ENCODE measurements at regions not wholly inside any gene's neighbourhood (a gene's known extent, or its start where the extent isn't known, plus 50 kb on each side); places are given as distances from the start of the nearest gene placed in this dataset.

GRCh38 chr5:31113666-31114350 is 79.7 kb upstream of the CDH6 start:
- no peaks in the 10 kb centered on the region for H3K4me1 Mint-ChIP-seq
- no peak overlapping the region for H3K27ac Mint-ChIP-seq
- no peak overlapping the region for H3K4me3 Mint-ChIP-seq
- H3K27me3 Mint-ChIP-seq: no peaks in the 10 kb centered on the region
- H3K36me3 Mint-ChIP-seq: no peaks in the 10 kb centered on the region
- POLR2A ChIA-PET: no interaction called here
- no peak for DNase-seq
- ATAC-seq: no peak
- peaks cover 0 to 23% (median 2%) of the 10 kb centered on the region in 9 donors for H3K9me3 Mint-ChIP-seq

GRCh38 chr5:31113101-31113500 is 80.4 kb upstream of the CDH6 start:
- Mint-ChIP-seq H3K36me3 (no peaks in the 10 kb centered on the region), H3K27me3 (no peaks in the 10 kb centered on the region), H3K4me1 (no peaks in the 10 kb centered on the region), H3K9me3 (peaks cover 0 to 23% (median 4%) of the 10 kb centered on the region in 9 donors), H3K27ac (no peak overlapping the region), H3K4me3 (no peak overlapping the region)
- no peak for DNase-seq
- no peak for ATAC-seq
- POLR2A ChIA-PET: no interaction called here

- no peak overlapping the region for H3K4me3 Mint-ChIP-seq
- no peak overlapping the region for H3K27ac Mint-ChIP-seq
- DNase-seq (no peak), ATAC-seq (no peak)
- no peaks in the 10 kb centered on the region for H3K4me1 Mint-ChIP-seq
- no peaks in the 10 kb centered on the region for H3K27me3 Mint-ChIP-seq
- H3K36me3 Mint-ChIP-seq: no peaks in the 10 kb centered on the region
- POLR2A ChIA-PET: no interaction called here
- peaks cover 0 to 12% (median 4%) of the 10 kb centered on the region in 9 donors for H3K9me3 Mint-ChIP-seq
These were observed 86.4 kb upstream of the CDH6 start for GRCh38 chr5:31107091-31107518.

GRCh38 chr5:31106691-31107090 is 86.8 kb upstream of the CDH6 start:
- POLR2A ChIA-PET: no interaction called here
- no peak overlapping the region for H3K27ac Mint-ChIP-seq
- H3K36me3 Mint-ChIP-seq: no peaks in the 10 kb centered on the region
- H3K27me3 Mint-ChIP-seq: no peaks in the 10 kb centered on the region
- peaks cover 0 to 9% (median 4%) of the 10 kb centered on the region in 9 donors for H3K9me3 Mint-ChIP-seq
- H3K4me3 Mint-ChIP-seq: no peak overlapping the region
- no peaks in the 10 kb centered on the region for H3K4me1 Mint-ChIP-seq
- no peak for ATAC-seq
- no peak for DNase-seq

GRCh38 chr5:31106278-31106677 is 87.2 kb upstream of the CDH6 start:
- H3K4me3 Mint-ChIP-seq: no peak overlapping the region
- H3K36me3 Mint-ChIP-seq: no peaks in the 10 kb centered on the region
- DNase-seq: no peak
- H3K27ac Mint-ChIP-seq: no peak overlapping the region
- H3K9me3 Mint-ChIP-seq: peaks cover 0 to 9% (median 4%) of the 10 kb centered on the region in 9 donors
- no peaks in the 10 kb centered on the region for H3K4me1 Mint-ChIP-seq
- no peak for ATAC-seq
- H3K27me3 Mint-ChIP-seq: no peaks in the 10 kb centered on the region
- POLR2A ChIA-PET: no interaction called here

GRCh38 chr5:31104775-31105174 is 88.7 kb upstream of the CDH6 start:
- ATAC-seq (no peak), DNase-seq (no peak)
- Mint-ChIP-seq H3K36me3 (no peaks in the 10 kb centered on the region), H3K27me3 (no peaks in the 10 kb centered on the region), H3K4me3 (no peak overlapping the region), H3K9me3 (peaks cover 0 to 9% (median 1%) of the 10 kb centered on the region in 9 donors), H3K27ac (no peak overlapping the region), H3K4me1 (no peaks in the 10 kb centered on the region)
- POLR2A ChIA-PET: no interaction called here

GRCh38 chr5:31100781-31101310 is 92.6 kb upstream of the CDH6 start:
- Mint-ChIP-seq H3K27me3 (no peaks in the 10 kb centered on the region), H3K27ac (no peak overlapping the region), H3K9me3 (peaks cover 0 to 3% (median 0%) of the 10 kb centered on the region in 9 donors), H3K36me3 (no peaks in the 10 kb centered on the region), H3K4me3 (no peak overlapping the region), H3K4me1 (no peaks in the 10 kb centered on the region)
- DNase-seq: no peak
- POLR2A ChIA-PET: no interaction called here
- ATAC-seq: no peak

- Mint-ChIP-seq H3K9me3 (peaks cover 0 to 3% (median 0%) of the 10 kb centered on the region in 9 donors), H3K27ac (no peak overlapping the region), H3K36me3 (no peaks in the 10 kb centered on the region), H3K27me3 (no peaks in the 10 kb centered on the region), H3K4me3 (no peak overlapping the region), H3K4me1 (no peaks in the 10 kb centered on the region)
- ATAC-seq (no peak), DNase-seq (no peak)
- POLR2A ChIA-PET: no interaction called here
These were observed 93.4 kb upstream of the CDH6 start for GRCh38 chr5:31100047-31100575.

- H3K4me1 Mint-ChIP-seq: no peaks in the 10 kb centered on the region
- DNase-seq: no peak
- no peaks in the 10 kb centered on the region for H3K36me3 Mint-ChIP-seq
- H3K4me3 Mint-ChIP-seq: no peak overlapping the region
- H3K27ac Mint-ChIP-seq: no peak overlapping the region
- H3K27me3 Mint-ChIP-seq: no peaks in the 10 kb centered on the region
- peaks cover 0 to under 1% (median 0%) of the 10 kb centered on the region in 9 donors for H3K9me3 Mint-ChIP-seq
- POLR2A ChIA-PET: no interaction called here
- no peak for ATAC-seq
These were observed 94.7 kb upstream of the CDH6 start for GRCh38 chr5:31098811-31099210.

- peaks cover 0 to 3% (median 0%) of the 10 kb centered on the region in 5 donors for H3K27me3 Mint-ChIP-seq
- no peaks in the 10 kb centered on the region for H3K36me3 Mint-ChIP-seq
- no peak overlapping the region for H3K4me3 Mint-ChIP-seq
- H3K4me1 Mint-ChIP-seq: no peaks in the 10 kb centered on the region
- ATAC-seq (no peak), DNase-seq (no peak)
- peaks cover 0 to 9% (median 0%) of the 10 kb centered on the region in 9 donors for H3K9me3 Mint-ChIP-seq
- no peak overlapping the region for H3K27ac Mint-ChIP-seq
- POLR2A ChIA-PET: no interaction called here
These were observed 95.6 kb upstream of the CDH6 start for GRCh38 chr5:31097851-31098250.

GRCh38 chr5:31096238-31096865 is 97.1 kb upstream of the CDH6 start:
- no peaks in the 10 kb centered on the region for H3K4me1 Mint-ChIP-seq
- H3K36me3 Mint-ChIP-seq: no peaks in the 10 kb centered on the region
- peaks cover 0 to 3% (median 0%) of the 10 kb centered on the region in 5 donors for H3K27me3 Mint-ChIP-seq
- POLR2A ChIA-PET: no interaction called here
- DNase-seq: no peak
- peaks cover 0 to 9% (median 3%) of the 10 kb centered on the region in 9 donors for H3K9me3 Mint-ChIP-seq
- no peak overlapping the region for H3K4me3 Mint-ChIP-seq
- H3K27ac Mint-ChIP-seq: no peak overlapping the region
- ATAC-seq: no peak

GRCh38 chr5:31095796-31096195 is 97.7 kb upstream of the CDH6 start:
- DNase-seq (no peak), ATAC-seq (no peak)
- Mint-ChIP-seq H3K4me1 (no peaks in the 10 kb centered on the region), H3K36me3 (no peaks in the 10 kb centered on the region), H3K27me3 (peaks cover 0 to 3% (median 0%) of the 10 kb centered on the region in 5 donors), H3K9me3 (peaks cover 0 to 9% (median 3%) of the 10 kb centered on the region in 9 donors), H3K4me3 (no peak overlapping the region), H3K27ac (no peak overlapping the region)
- POLR2A ChIA-PET: no interaction called here

- H3K27ac Mint-ChIP-seq: no peak overlapping the region
- no peak for ATAC-seq
- H3K4me1 Mint-ChIP-seq: no peaks in the 10 kb centered on the region
- H3K4me3 Mint-ChIP-seq: no peak overlapping the region
- peaks cover 0 to 18% (median 6%) of the 10 kb centered on the region in 9 donors for H3K9me3 Mint-ChIP-seq
- no peaks in the 10 kb centered on the region for H3K36me3 Mint-ChIP-seq
- POLR2A ChIA-PET: no interaction called here
- peaks cover 0 to 3% (median 0%) of the 10 kb centered on the region in 5 donors for H3K27me3 Mint-ChIP-seq
- no peak for DNase-seq
These were observed 102.0 kb upstream of the CDH6 start for GRCh38 chr5:31091501-31091900.

All from naive thymus-derived CD8-positive, alpha-beta T cell (primary cell).